NCI-H2029 (cell line): ENCODE measurements at regions not wholly inside any gene's neighbourhood (a gene's known extent, or its start where the extent isn't known, plus 50 kb on each side); places are given as distances from the start of the nearest gene placed in this dataset.

Experiments used
- DNase-seq: peaks from one replicate; lab custom pipeline; 2025; lab: John Stamatoyannopoulos, UW

DNA sequence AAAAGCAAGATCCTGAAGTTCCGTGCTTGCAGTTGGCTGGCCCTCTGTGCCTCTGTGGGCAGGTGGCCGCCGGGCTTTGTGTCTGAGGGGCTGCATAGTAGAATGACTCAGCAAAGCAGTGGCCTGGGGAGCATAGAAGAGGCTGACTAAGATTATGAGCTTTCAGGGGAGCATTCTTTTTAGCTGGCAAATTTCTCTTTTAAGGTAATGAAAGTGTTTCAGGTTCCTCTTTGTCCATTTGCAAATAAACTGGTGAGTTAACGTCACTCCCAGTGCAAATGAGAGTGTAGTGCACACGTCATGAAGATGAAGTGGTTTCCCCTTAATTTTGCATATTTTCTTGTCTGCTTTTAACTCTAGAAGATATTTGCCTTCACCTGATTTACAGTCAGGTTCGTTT is 98.6 kb downstream of the BCL2L11 start:
- no peak for DNase-seq

DNA sequence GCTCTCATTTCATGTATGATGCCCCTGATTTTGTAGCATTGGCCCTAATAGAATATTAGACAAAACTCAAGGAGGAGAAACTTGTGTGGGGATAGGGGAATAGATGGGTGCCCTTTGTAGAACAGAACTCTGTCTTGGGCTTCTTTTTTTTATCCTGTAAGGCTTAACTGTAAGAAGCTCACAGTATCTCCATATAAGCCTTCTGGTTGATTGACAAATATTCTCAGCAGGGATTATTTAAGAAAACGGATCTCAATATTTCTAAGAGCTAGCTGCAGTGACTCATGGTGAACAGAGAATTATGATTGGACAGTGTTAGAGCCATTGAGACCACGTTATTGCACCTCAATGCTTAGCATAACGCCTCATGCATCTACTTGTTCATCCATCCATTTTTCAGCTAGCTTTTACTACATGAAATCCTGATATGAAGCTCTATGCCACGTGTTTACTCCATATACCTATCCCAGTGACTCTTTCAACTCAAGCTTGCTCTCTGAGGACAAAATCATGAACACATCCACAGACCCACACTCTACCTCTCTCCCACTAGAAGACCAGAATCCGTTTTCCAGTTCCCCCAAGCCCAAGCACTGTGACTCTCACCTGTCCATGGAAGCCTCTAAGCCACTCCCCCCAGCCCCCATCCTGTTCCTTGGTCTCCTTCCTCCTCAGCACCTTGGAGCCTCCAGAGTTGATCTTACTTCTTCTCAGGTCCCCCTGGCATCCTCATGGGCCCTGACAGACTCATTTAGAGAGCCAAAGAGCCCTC is 99.2 kb downstream of the BCL2L11 start:
- no peak for DNase-seq

GRCh38 chr2:111220962-111221361 is 100.2 kb downstream of the BCL2L11 start:
- DNase-seq, result no peak

GRCh38 chr2:111221701-111222100 is 101.0 kb downstream of the BCL2L11 start:
- DNase-seq, result no peak

DNA sequence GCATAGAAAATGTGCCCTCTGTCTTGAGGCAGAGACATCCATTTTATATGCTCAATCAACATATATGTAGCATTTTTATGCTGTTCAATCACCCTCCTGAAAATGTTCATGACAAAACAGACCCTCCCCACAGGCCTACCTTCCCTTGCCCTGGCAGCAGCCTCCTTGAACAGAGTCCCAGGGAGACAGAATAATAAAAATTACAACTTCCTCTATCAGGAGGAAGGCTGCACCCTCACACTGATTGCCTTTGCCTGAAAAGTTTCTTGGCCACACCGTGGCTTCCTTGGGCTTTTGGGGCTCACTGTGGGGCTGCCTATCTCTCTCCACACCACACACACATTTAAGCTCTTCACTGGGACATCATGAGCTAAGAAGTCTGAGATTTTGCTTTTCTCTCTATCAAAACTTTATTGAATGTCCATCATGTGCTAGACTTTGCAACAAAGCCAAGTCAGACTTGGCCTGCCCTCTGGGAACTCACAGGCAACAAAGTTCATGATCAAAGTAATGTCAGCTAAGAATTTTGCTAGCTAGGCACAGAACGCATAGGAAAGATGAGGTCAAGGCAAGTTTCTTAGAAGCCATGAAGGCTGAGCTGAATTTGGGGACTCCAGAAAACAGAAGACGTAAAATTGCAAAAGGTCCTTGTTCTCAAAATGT is 101.6 kb downstream of the BCL2L11 start:
- no peak for DNase-seq

- DNase-seq, result no peak
Observed at GRCh38 chr2:111225856-111226255, 105.1 kb downstream of the BCL2L11 start.

GRCh38 chr2:111226876-111227700 is 106.4 kb downstream of the BCL2L11 start:
- DNase-seq, result no peak

DNA sequence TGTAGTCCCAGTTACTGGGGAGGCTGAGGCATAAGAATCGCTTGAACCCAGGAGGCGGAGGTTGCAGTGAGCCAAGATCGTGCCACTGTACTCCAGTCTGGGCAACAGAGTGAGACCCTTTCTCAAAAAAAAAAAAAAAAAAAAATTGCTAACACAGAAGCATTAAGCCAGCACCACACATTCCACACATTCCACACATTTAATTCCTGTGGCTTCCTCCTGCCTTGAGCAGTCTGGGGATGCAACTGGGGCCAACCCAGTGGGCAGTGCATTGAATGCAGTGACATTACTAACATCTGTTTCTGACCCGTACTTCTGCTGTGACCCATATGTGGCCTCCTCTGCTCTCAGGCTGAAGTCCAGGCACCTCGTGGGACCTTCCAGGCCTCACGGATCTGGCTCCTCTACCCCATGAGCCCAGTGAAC is 107.0 kb downstream of the BCL2L11 start:
- no peak for DNase-seq

DNA sequence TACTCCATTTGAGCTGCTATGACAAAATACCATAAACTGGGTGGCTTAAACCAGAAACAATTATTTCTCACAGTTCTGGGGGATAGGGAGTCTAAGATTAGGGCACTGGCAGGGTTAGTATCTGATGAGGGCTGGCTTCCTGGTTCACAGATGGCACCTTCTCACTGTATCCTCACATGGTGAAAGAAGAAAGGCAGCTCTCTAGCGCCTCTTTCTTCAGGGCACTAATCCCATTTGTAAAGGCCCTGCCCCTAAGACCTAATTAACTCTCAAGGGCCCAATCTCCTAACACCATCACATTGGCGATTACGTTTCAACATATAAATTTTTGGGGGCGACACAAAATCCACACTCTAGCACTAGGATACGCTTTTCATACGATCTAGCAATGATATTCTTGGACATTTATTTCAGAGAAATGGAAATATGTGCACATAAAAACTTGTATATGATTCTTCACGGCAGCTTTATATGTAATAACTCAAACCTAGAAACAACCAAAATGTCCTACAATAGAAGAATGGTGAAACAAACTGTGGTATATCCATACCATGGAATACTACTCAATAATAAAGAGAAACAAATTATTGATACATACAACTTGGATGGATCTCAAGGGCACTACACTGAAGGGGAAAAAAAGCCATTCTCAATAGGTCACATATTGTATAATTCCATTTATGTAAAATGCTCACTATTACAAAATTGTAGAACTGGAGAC is 111.0 kb downstream of the BCL2L11 start:
- no peak for DNase-seq

- no peak for DNase-seq
Observed at GRCh38 chr2:111235192-111236015, 114.7 kb downstream of the BCL2L11 start.

GRCh38 chr2:111236025-111236424 is 115.3 kb downstream of the BCL2L11 start:
- no peak for DNase-seq

GRCh38 chr2:111238296-111238695 is 117.6 kb downstream of the BCL2L11 start:
- DNase-seq, result no peak

GRCh38 chr2:111239107-111239506 is 118.4 kb downstream of the BCL2L11 start:
- DNase-seq, result no peak

GRCh38 chr2:111239581-111240249 is 119.0 kb downstream of the BCL2L11 start:
- no peak for DNase-seq

GRCh38 chr2:111243295-111243694 is 122.6 kb downstream of the BCL2L11 start:
- DNase-seq, result no peak

- no peak for DNase-seq
Observed at GRCh38 chr2:111244864-111245263, 124.2 kb downstream of the BCL2L11 start.

DNA sequence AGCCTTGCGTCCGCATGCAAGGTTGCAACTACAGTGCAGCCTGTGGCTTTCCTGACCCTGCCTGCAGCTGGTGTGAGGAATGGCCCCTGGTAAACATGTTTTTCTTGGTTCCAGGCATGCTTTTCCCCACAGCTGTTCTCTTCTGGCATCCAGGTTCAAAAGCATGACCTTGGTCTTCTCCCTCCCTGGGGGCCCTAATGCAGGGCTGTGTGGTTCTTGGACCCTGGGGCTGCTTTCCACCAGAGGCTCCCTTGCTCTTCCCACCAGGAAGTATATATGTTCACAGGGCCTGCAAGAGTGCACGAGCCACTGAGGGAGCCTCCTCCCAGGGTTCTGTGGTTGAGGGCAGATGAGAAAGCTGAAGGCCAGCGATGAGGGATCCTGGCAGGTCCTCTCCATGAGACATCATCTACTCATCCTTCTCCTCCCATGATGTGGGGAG is 125.9 kb downstream of the BCL2L11 start:
- no peak for DNase-seq

DNA sequence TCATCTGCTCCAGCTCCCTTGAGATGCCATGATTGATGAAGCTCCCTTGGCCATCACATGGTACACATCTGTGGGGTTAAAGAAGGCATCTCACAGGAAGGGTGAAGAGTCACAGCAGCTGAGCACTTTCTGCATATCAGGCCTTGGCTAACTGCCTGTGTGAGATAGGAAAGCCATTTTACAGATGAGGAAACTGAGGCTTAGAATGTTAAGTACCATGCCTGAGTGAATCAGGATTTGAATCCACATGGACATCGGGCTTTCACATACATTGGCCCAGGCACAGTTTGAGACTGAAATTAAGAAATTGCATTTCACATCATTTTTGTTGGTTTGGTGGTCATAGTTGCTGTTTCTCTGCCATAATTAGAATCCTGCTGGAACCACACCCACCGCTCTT is 126.8 kb downstream of the BCL2L11 start:
- no peak for DNase-seq

GRCh38 chr2:111249806-111250205 is 129.1 kb downstream of the BCL2L11 start:
- no peak for DNase-seq

DNA sequence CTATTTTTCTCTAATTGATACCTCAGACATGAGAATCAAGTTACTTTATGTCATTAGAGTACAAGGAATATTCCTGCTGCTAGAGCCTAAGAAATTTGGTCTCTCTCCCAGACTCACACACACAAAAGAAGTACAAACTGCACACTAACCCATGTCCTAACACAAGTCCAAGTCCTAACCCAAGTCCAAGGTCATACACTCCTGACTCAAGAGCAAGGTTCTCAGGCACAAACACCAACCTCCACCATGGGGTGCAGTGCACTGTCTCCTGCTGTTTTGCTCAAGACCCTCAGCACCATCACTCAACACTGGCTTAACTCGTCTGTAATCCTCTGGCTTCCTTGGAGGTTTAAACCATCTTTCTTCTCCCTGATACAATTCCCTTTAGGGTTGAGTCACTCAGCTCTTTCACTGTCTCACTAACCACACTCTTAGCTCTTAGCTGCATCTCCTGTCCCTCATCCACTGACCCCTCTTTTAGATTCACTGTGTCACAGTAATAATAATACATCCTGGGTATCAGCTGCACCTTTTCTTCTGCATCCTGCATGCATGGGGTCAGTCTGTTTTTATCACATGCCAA is 129.8 kb downstream of the BCL2L11 start:
- no peak for DNase-seq
